ENCODE measurements at regions not wholly inside any gene's neighbourhood (a gene's known extent, or its start where the extent isn't known, plus 50 kb on each side); places are given as distances from the start of the nearest gene placed in this dataset.

- intact Hi-C loops (cut with DNase I): loop anchor here in 9 of 10 donors (1.0 to 10.0 kb wide), 4 partner anchors 962 to 965 kb away; no protein-coding TSS in a partner anchor
- Histone ChIP-seq H3K27me3 (peaks cover 0 to 47% (median 9%) of the 10 kb centered on the region in 9 donors), H3K36me3 (no peaks in the 10 kb centered on the region), H3K9me3 (no peaks in the 10 kb centered on the region), H3K4me1 (no peaks in the 10 kb centered on the region), H3K4me3 (no peak overlapping the region), H3K27ac (no peak overlapping the region)
- 1 to 2% (median 2%) methylated on average over 10 of the region's 10 CpGs for WGBS, 4 donors
- ATAC-seq (peak in 3 of 4 donors; percentile 58 to 83 (median 82)), DNase-seq (peak in 4 of 5 donors; percentile 28 to 35 (median 31))
- TF ChIP-seq CTCF (IDR thresholded peaks at IDR 0.05) (peak; percentile 56 to 86 (median 72)), POLR2A (IDR thresholded peaks at IDR 0.05) (no peak)
Observed at GRCh38 chr10:118459642-118460193, 117.6 kb upstream of the FAM204A start.

DNA sequence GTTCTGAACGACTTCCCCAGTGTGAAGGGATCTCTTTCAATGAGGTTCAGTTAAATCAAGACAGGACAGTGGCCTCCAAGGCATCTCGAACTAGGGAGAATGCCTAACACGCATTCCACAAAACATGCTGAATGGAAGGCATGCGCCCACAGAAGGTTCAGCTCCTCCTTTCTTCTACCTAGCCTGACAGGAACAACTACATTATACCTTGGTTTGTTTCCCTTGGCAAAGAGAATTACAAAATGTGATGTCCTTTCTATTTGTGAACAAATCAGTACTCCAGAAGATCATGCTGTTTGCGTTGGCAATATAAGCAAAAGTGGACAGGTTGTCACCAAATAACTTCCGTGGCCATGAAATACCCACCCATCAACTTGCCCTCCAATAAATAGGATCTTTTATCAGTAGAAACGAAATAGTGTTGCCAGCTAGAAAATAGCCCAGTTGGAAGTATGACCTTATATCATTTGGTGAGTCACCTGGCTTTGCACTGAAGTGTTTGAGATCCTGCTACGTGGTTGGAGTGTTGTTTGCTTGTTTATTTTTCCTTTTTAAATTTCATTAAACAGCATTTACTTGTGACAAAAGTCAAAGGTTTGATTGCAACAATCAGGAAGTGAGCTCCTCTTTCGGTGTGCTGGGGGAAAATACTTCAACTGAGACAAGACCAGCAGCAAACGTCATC lies 117.0 kb upstream of the FAM204A start:
- 43 to 51% (median 47%) methylated on average over 10 of the region's 10 CpGs for WGBS, 4 donors
- Histone ChIP-seq H3K27ac (no peak overlapping the region), H3K27me3 (peaks cover 0 to 47% (median 9%) of the 10 kb centered on the region in 9 donors), H3K4me1 (no peaks in the 10 kb centered on the region), H3K9me3 (no peaks in the 10 kb centered on the region), H3K4me3 (no peak overlapping the region), H3K36me3 (no peaks in the 10 kb centered on the region)
- no peak for ATAC-seq
- TF ChIP-seq POLR2A (IDR thresholded peaks at IDR 0.05): no peak
- TF ChIP-seq CTCF (IDR thresholded peaks at IDR 0.05): no peak
- intact Hi-C loops (cut with DNase I): loop anchor here in 8 of 10 donors (1.0 to 10.0 kb wide), 4 partner anchors 962 to 964 kb away; no protein-coding TSS in a partner anchor
- no peak for DNase-seq

- Histone ChIP-seq H3K27ac (no peak overlapping the region), H3K27me3 (peaks cover 0 to 37% (median 4%) of the 10 kb centered on the region in 9 donors), H3K4me1 (no peaks in the 10 kb centered on the region), H3K4me3 (no peak overlapping the region), H3K9me3 (no peaks in the 10 kb centered on the region), H3K36me3 (no peaks in the 10 kb centered on the region)
- intact Hi-C loops (cut with DNase I): loop anchor here in 7 of 10 donors (2.0 to 10.0 kb wide), 3 partner anchors 961 to 963 kb away; no protein-coding TSS in a partner anchor
- TF ChIP-seq CTCF (IDR thresholded peaks at IDR 0.05) (no peak), POLR2A (IDR thresholded peaks at IDR 0.05) (no peak)
- ATAC-seq: no peak
- DNase-seq: no peak
Observed at GRCh38 chr10:118457824-118458428, 115.8 kb upstream of the FAM204A start.

DNA sequence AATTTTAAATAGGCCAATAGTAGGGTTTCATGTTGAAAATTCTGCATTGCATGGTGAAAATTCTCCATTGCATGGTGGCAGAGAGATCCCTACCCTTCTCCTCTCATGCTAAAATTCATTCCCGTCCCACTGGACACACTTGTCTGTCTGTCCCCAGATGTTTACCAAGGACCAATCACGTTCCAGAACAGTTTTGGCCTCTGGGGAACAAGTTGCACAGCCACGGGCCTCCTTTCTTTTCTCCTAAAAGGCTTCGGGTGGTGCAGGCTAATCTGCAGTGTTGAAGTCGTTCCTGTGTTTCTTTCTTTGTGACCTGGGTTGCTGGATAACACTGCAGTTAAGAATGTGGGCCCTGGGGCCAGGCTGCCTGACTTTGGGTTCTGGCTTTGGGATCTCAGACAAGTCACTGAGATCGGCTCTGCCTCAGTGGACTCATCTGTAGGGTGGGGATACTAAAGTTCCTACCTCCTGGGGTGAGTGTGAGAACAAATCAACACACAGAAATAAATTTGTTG lies 113.1 kb upstream of the FAM204A start:
- intact Hi-C loops (cut with DNase I): loop anchor here in 5 of 10 donors (5.0 to 10.0 kb wide), 2 partner anchors 958 to 960 kb away; no protein-coding TSS in a partner anchor
- no peaks in the 10 kb centered on the region for H3K36me3 ChIP-seq
- H3K4me1 ChIP-seq: no peaks in the 10 kb centered on the region
- no peak overlapping the region for H3K27ac ChIP-seq
- no peak for DNase-seq
- peaks cover 0 to 33% (median 0%) of the 10 kb centered on the region in 9 donors for H3K27me3 ChIP-seq
- no peak for ATAC-seq
- H3K9me3 ChIP-seq: peaks cover 0 to 12% (median 0%) of the 10 kb centered on the region in 12 donors
- TF ChIP-seq CTCF (IDR thresholded peaks at IDR 0.05) (no peak), POLR2A (IDR thresholded peaks at IDR 0.05) (no peak)
- 52 to 59% (median 54%) methylated on average over 6 of the region's 6 CpGs for WGBS, 4 donors
- H3K4me3 ChIP-seq: no peak overlapping the region

All from heart left ventricle (tissue), 16 donors.